DND-41 (cell line): ENCODE measurements at regions not wholly inside any gene's neighbourhood (a gene's known extent, or its start where the extent isn't known, plus 50 kb on each side); places are given as distances from the start of the nearest gene placed in this dataset.

ENCODE experiments used
- ATAC-seq: fragments of 200-7000 bp; cut with Tn5 transposase; 3 replicates; pipeline ENCODE4 v1.9.1; 2021; ENCODE audit warnings: low read depth; ENCODE audit not compliant: insufficient read depth
- DNase-seq: peaks from one replicate; pipeline ENCODE4 v3.0.0-alpha.2; 2020
- H2AFZ ChIP-seq: 2 replicates; pipeline ENCODE4 v1.6.0; 2012; ENCODE audit warnings: low read depth, low read length
- H3K27ac ChIP-seq: 2 replicates; pipeline ENCODE4 v1.5.1; 2012; ENCODE audit warnings: low read length, inconsistent platforms
- H3K27me3 ChIP-seq: fragments of 200-600 bp; sonication (generic); 2 replicates; pipeline ENCODE4 v1.6.0; 2012; ENCODE audit warnings: low read length, mild to moderate bottlenecking, inconsistent platforms; ENCODE audit not compliant: insufficient read depth, poor library complexity
- H3K36me3 ChIP-seq: 2 replicates; pipeline ENCODE4 v1.5.1; 2012; ENCODE audit warnings: low read length, inconsistent platforms; ENCODE audit not compliant: insufficient read depth
- H3K4me1 ChIP-seq: 2 replicates; pipeline ENCODE4 v1.5.1; 2012; ENCODE audit warnings: mild to moderate bottlenecking, low read length; ENCODE audit not compliant: insufficient read depth
- H3K4me2 ChIP-seq: 2 replicates; pipeline ENCODE4 v1.6.0; 2012; ENCODE audit warnings: mild to moderate bottlenecking, moderate library complexity, low read length, inconsistent platforms; ENCODE audit not compliant: insufficient read depth
- H3K4me3 ChIP-seq, 2 experiments: fragments of 200-600 bp in 1 of 2; shearing (Covaris generic) in 1 of 2; 2 replicates each; pipeline ENCODE4 v1.5.1; 2012 to 2016; ENCODE audit warnings: inconsistent platforms in 2 of 2, low read length in 2 of 2, mild to moderate bottlenecking in 2 of 2, low read depth in 1 of 2, moderate library complexity in 1 of 2
- H3K79me2 ChIP-seq: 2 replicates; pipeline ENCODE4 v1.6.0; 2012; ENCODE audit warnings: low read length, inconsistent platforms; ENCODE audit not compliant: insufficient read depth
- H3K9ac ChIP-seq: 2 replicates; pipeline ENCODE4 v1.6.0; 2012; ENCODE audit warnings: low read depth, mild to moderate bottlenecking, inconsistent platforms, low read length, moderate library complexity
- H3K9me3 ChIP-seq: 2 replicates; pipeline ENCODE4 v1.5.1; 2012; ENCODE audit warnings: low read length, moderate library complexity, mild to moderate bottlenecking, inconsistent platforms; ENCODE audit not compliant: insufficient read depth, severe bottlenecking
- H4K20me1 ChIP-seq: 2 replicates; pipeline ENCODE4 v1.6.0; 2012; ENCODE audit warnings: low read length; ENCODE audit not compliant: insufficient read depth
- EZH2 ChIP-seq: IDR thresholded peaks from 3 replicates; pipeline ENCODE4 v1.6.1; 2012; ENCODE audit warnings: borderline replicate concordance, low read depth, mild to moderate bottlenecking, moderate library complexity, low read length, inconsistent platforms; ENCODE audit not compliant: severe bottlenecking
- TF ChIP-seq, protein P1 (sequence below): IDR thresholded peaks from 2 replicates; pipeline ENCODE4 v1.5.1; 2012; ENCODE audit warnings: borderline replicate concordance, low read length, moderate library complexity, mild to moderate bottlenecking; ENCODE audit not compliant: poor library complexity, severe bottlenecking; ENCODE audit errors: extremely low read depth

DNA sequence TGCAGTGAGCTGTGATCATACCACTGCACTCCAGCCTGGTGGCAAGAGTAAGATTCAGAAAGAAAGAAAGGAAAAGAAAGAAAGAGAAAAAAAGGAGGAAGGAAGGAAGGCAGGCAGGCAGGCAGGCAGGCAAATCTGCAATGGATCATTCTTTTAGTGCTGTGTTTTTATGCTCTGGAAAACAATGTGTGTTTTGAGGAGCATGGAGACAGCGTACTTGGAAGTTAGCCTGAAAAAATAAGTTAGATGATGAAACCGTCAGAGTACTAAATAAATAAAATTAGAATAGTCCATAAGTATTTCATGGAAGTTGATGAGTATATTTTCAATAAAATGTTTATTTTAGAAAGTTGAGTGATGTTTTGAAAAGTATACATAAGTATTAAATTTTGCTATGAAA is 366.4 kb upstream of the CDH20 start:
- DNase-seq (no peak), ATAC-seq (no peak)
- H4K20me1 ChIP-seq, result no peaks in the 10 kb centered on the region
- TF ChIP-seq EZH2, result no peak
- TF ChIP-seq, protein P1, sequence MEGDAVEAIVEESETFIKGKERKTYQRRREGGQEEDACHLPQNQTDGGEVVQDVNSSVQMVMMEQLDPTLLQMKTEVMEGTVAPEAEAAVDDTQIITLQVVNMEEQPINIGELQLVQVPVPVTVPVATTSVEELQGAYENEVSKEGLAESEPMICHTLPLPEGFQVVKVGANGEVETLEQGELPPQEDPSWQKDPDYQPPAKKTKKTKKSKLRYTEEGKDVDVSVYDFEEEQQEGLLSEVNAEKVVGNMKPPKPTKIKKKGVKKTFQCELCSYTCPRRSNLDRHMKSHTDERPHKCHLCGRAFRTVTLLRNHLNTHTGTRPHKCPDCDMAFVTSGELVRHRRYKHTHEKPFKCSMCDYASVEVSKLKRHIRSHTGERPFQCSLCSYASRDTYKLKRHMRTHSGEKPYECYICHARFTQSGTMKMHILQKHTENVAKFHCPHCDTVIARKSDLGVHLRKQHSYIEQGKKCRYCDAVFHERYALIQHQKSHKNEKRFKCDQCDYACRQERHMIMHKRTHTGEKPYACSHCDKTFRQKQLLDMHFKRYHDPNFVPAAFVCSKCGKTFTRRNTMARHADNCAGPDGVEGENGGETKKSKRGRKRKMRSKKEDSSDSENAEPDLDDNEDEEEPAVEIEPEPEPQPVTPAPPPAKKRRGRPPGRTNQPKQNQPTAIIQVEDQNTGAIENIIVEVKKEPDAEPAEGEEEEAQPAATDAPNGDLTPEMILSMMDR, result no peak
- no peak overlapping the region for H3K27ac ChIP-seq
- no peaks in the 10 kb centered on the region for H3K79me2 ChIP-seq
- no peak overlapping the region for H3K9ac ChIP-seq
- H3K4me2 ChIP-seq, result no peak overlapping the region
- no peaks in the 10 kb centered on the region for H3K9me3 ChIP-seq
- no peaks in the 10 kb centered on the region for H3K27me3 ChIP-seq
- H3K36me3 ChIP-seq, result no peaks in the 10 kb centered on the region
- no peak overlapping the region for H3K4me3 ChIP-seq
- no peak overlapping the region for H2AFZ ChIP-seq
- H3K4me1 ChIP-seq, result no peaks in the 10 kb centered on the region

DNA sequence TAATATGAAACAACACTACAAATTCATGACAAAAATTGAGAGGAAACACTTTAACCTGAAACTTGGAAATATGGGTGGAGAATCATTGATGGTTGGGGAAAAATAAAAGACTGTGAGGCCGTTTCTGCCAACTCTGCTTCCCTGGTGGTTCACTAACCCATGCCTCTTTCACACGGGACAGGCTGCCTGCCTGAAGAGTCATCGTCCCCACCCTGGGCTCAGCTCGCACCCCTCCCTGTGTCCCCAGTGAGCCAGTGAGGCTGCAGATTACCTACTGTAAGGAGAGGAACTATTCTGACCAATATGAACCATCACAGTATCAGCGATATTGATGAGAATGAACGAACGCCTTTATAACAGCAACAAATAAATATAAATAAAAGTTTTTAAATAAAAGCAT is 357.8 kb upstream of the CDH20 start:
- Histone ChIP-seq H3K9me3 (no peaks in the 10 kb centered on the region), H3K36me3 (no peaks in the 10 kb centered on the region), H3K4me1 (no peaks in the 10 kb centered on the region), H3K9ac (no peak overlapping the region), H3K27ac (no peak overlapping the region), H3K79me2 (no peaks in the 10 kb centered on the region), H3K27me3 (no peaks in the 10 kb centered on the region), H4K20me1 (no peaks in the 10 kb centered on the region), H2AFZ (no peak overlapping the region), H3K4me3 (no peak overlapping the region), H3K4me2 (no peak overlapping the region)
- TF ChIP-seq EZH2, result no peak
- TF ChIP-seq, protein P1, result no peak
- ATAC-seq (no peak), DNase-seq (no peak)

GRCh38 chr18:60976976-60977375 is 356.3 kb upstream of the CDH20 start:
- no peak overlapping the region for H3K4me3 ChIP-seq
- no peak for TF ChIP-seq EZH2
- no peak for DNase-seq

DNA sequence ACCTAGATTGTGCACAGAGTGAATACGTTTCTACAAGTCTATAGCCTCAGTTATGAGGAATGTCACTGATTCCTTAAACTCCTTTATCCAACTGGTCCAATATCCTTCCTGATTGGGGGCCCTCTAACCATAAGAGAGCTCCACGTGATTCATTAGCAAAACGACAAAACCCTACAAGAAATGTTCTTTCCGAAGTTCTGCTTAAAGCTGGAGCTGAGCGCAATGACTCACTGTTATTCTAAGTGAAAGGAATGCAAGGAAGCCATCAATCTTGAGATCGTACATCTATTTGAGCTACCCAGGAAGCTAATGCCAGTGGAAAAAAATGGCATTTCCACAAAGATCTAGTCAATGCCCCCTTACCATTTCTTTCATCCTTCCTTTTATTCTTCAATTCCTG is 354.9 kb upstream of the CDH20 start:
- H3K9me3 ChIP-seq, result no peaks in the 10 kb centered on the region
- no peak for DNase-seq
- H3K4me1 ChIP-seq, result no peaks in the 10 kb centered on the region
- no peaks in the 10 kb centered on the region for H4K20me1 ChIP-seq
- TF ChIP-seq EZH2, result no peak
- TF ChIP-seq, protein P1, result no peak
- H3K4me2 ChIP-seq, result no peak overlapping the region
- no peak overlapping the region for H2AFZ ChIP-seq
- H3K27me3 ChIP-seq, result no peaks in the 10 kb centered on the region
- no peak overlapping the region for H3K9ac ChIP-seq
- no peaks in the 10 kb centered on the region for H3K36me3 ChIP-seq
- ATAC-seq, result no peak
- H3K27ac ChIP-seq, result no peak overlapping the region
- no peaks in the 10 kb centered on the region for H3K79me2 ChIP-seq
- no peak overlapping the region for H3K4me3 ChIP-seq

More at GRCh38 chr18:60976976-60977375, 356.3 kb upstream of the CDH20 start:
- Histone ChIP-seq H3K9ac (no peak overlapping the region), H2AFZ (no peak overlapping the region), H3K9me3 (no peaks in the 10 kb centered on the region), H4K20me1 (no peaks in the 10 kb centered on the region), H3K27ac (no peak overlapping the region), H3K4me1 (no peaks in the 10 kb centered on the region), H3K36me3 (no peaks in the 10 kb centered on the region), H3K27me3 (no peaks in the 10 kb centered on the region), H3K79me2 (no peaks in the 10 kb centered on the region), H3K4me2 (no peak overlapping the region)
- ATAC-seq, result no peak
